HepG2 (cell line): ENCODE measurements at regions not wholly inside any gene's neighbourhood (a gene's known extent, or its start where the extent isn't known, plus 50 kb on each side); places are given as distances from the start of the nearest gene placed in this dataset.

Experiments used
- ATAC-seq: fragments of 200-7000 bp; cut with Tn5 transposase; 3 replicates; pipeline ENCODE4 v1.9.1; 2020; ENCODE audit warnings: mild to moderate bottlenecking, moderate library complexity
- BruUV-seq: library from RNA; stranded (reverse); fragments of 400-500 nt; replicated peaks from 2 replicates; lab custom pipeline; 2021; lab: Mats Ljungman, UMichigan
- CTCF ChIA-PET: fragments of 300-600 bp; formaldehyde crosslinking; extraction: SDS; loops from one replicate; lab custom pipeline; 2021; ENCODE audit warnings: low total read pairs, inconsistent platforms, low intra/inter-chr PET ratio; lab: Yijun Ruan, JAX
- POLR2A ChIA-PET: fragments of 350-600 bp; sonication (Branson Sonifier 250); formaldehyde crosslinking; loops from one replicate; lab custom pipeline; 2020; ENCODE audit warnings: antibody characterized with exemption, inconsistent platforms; lab: Yijun Ruan, JAX
- DNase-seq: peaks from one replicate; pipeline ENCODE4 v3.0.0-alpha.2; 2015; ENCODE audit warnings: low spot score
- FAIRE-seq: peaks from 3 replicates; lab custom pipeline; 2011; peaks lifted over from hg19 to GRCh38; lab: Jason Lieb, UNC
- H2AFZ ChIP-seq: one replicate; pipeline ENCODE4 v1.6.1; 2011; ENCODE audit warnings: low read length, inconsistent platforms
- H3K27ac ChIP-seq: fragments of 300-600 bp; 3 replicates; pipeline ENCODE4 v1.8.0; 2011; ENCODE audit warnings: mixed run types, mild to moderate bottlenecking, mixed read lengths, low read length, inconsistent platforms; ENCODE audit not compliant: insufficient read depth; ENCODE audit errors: extremely low read length
- H3K27me3 ChIP-seq, 2 experiments: fragments of 200-600 bp in 1 of 2; 2 replicates in 1 of 2; 3 replicates in 1 of 2; pipeline versions ENCODE4 v1.6.0 to v1.8.0; 2011; ENCODE audit warnings: low read length in 2 of 2, mild to moderate bottlenecking in 2 of 2, moderate library complexity in 2 of 2, inconsistent platforms in 1 of 2; ENCODE audit not compliant: insufficient read depth in 2 of 2, control insufficient read depth in 1 of 2
- H3K36me3 ChIP-seq, 2 experiments: fragments of 200-600 bp in 1 of 2; replicated peaks in 1 of 2; 2 replicates in 1 of 2; 3 replicates in 1 of 2; pipeline versions ENCODE4 v1.5.1 to v1.8.0; 2011; ENCODE audit warnings: low read length in 2 of 2, inconsistent platforms in 1 of 2; ENCODE audit not compliant: insufficient read depth in 2 of 2, control insufficient read depth in 1 of 2
- H3K4me1 ChIP-seq: 2 replicates; pipeline ENCODE4 v1.5.1; 2012; ENCODE audit warnings: low read length, inconsistent platforms; ENCODE audit not compliant: insufficient read depth
- H3K4me2 ChIP-seq: 2 replicates; pipeline ENCODE4 v1.6.0; 2011; ENCODE audit warnings: low read depth, low read length, inconsistent platforms
- H3K4me3 ChIP-seq, 3 experiments: fragments of 200-600 bp in 1 of 3; sonication (generic), shearing (Covaris generic) in 1 of 3; replicated peaks in 1 of 3; 2 replicates each; pipeline ENCODE4 v1.5.1; 2011 to 2016; ENCODE audit warnings: low read length in 3 of 3, inconsistent platforms in 2 of 3, low read depth in 2 of 3, mild to moderate bottlenecking in 2 of 3, control low read depth in 1 of 3, mixed read lengths in 1 of 3; ENCODE audit not compliant: insufficient read depth in 1 of 3
- H3K79me2 ChIP-seq: one replicate; pipeline ENCODE4 v1.6.1; 2011; ENCODE audit warnings: low read length, inconsistent platforms; ENCODE audit not compliant: insufficient read depth
- H3K9ac ChIP-seq: 2 replicates; pipeline ENCODE4 v1.6.0; 2011; ENCODE audit warnings: mild to moderate bottlenecking, low read depth, low read length, inconsistent platforms; ENCODE audit not compliant: insufficient read depth
- H3K9me3 ChIP-seq: 2 replicates; pipeline ENCODE4 v1.5.1; 2012; ENCODE audit warnings: mild to moderate bottlenecking, low read length
- H4K20me1 ChIP-seq: 2 replicates; pipeline ENCODE4 v1.6.0; 2011; ENCODE audit warnings: inconsistent platforms, mild to moderate bottlenecking, low read length, moderate library complexity; ENCODE audit not compliant: insufficient read depth
- AHDC1 ChIP-seq: sonication (generic); formaldehyde crosslinking; IDR thresholded peaks from 2 replicates; pipeline ENCODE4 v1.5.1; 2020; ENCODE audit warnings: mild to moderate bottlenecking, missing genetic modification reagents, borderline replicate concordance
- ATF4 ChIP-seq, 2 experiments: fragments of 450-650 bp in 1 of 2; sonication (generic) in 1 of 2; formaldehyde crosslinking; IDR thresholded peaks; 2 replicates each; pipeline versions ENCODE4 v1.5.0 to v1.8.0; 2020 to 2022; ENCODE audit warnings: mild to moderate bottlenecking in 1 of 2, missing genetic modification reagents in 1 of 2
- BATF2 ChIP-seq: sonication (generic); formaldehyde crosslinking; IDR thresholded peaks from 2 replicates; pipeline ENCODE4 v1.8.0; 2022; ENCODE audit warnings: mild to moderate bottlenecking, missing genetic modification reagents, moderate library complexity
- BRD4 ChIP-seq: sonication (generic); formaldehyde crosslinking; IDR thresholded peaks from 2 replicates; pipeline ENCODE4 v1.4.0; 2020; ENCODE audit warnings: missing genetic modification reagents
- ELK4 ChIP-seq: sonication (generic); formaldehyde crosslinking; IDR thresholded peaks from 2 replicates; pipeline ENCODE4 v1.9.0; 2021; ENCODE audit warnings: missing genetic modification reagents, borderline replicate concordance
- HNF4A ChIP-seq: sonication (generic); formaldehyde crosslinking; IDR thresholded peaks from 2 replicates; pipeline ENCODE4 v1.4.0; 2020; ENCODE audit warnings: missing genetic modification reagents
- KLF6 ChIP-seq: IDR thresholded peaks from 2 replicates; pipeline ENCODE4 v1.8.0; 2016; ENCODE audit warnings: missing biosample characterization, missing genetic modification reagents
- NFIB ChIP-seq: sonication (generic); formaldehyde crosslinking; IDR thresholded peaks from 2 replicates; pipeline ENCODE4 v1.9.0; 2021; ENCODE audit warnings: missing genetic modification reagents, mild to moderate bottlenecking, borderline replicate concordance
- PBX3 ChIP-seq: sonication (generic); formaldehyde crosslinking; IDR thresholded peaks from 2 replicates; pipeline ENCODE4 v1.8.1; 2023; ENCODE audit warnings: missing genetic modification reagents, inconsistent platforms, borderline replicate concordance
- RXRB ChIP-seq: IDR thresholded peaks from 2 replicates; pipeline ENCODE4 v1.6.1; 2016; ENCODE audit warnings: borderline replicate concordance, missing genetic modification reagents, missing compliant biosample characterization
- SP2 ChIP-seq: sonication (generic); formaldehyde crosslinking; IDR thresholded peaks from 2 replicates; pipeline ENCODE4 v1.5.1; 2020; ENCODE audit warnings: mild to moderate bottlenecking, missing genetic modification reagents
- ZFP90 ChIP-seq: sonication (generic); formaldehyde crosslinking; IDR thresholded peaks from 2 replicates; pipeline ENCODE4 v1.8.0; 2022; ENCODE audit warnings: missing genetic modification reagents, mild to moderate bottlenecking, inconsistent platforms, borderline replicate concordance
- ZNF230 ChIP-seq: sonication (generic); formaldehyde crosslinking; IDR thresholded peaks from 2 replicates; pipeline ENCODE4 v1.4.0; 2020; ENCODE audit warnings: mild to moderate bottlenecking, missing genetic modification reagents
- ZNF589 ChIP-seq: sonication (generic); formaldehyde crosslinking; conservative IDR thresholded peaks from 2 replicates; pipeline ENCODE4 v1.8.0; 2022; ENCODE audit warnings: mild to moderate bottlenecking, moderate library complexity, missing genetic modification reagents
- ZSCAN29 ChIP-seq: sonication (generic); formaldehyde crosslinking; conservative IDR thresholded peaks from 2 replicates; pipeline ENCODE4 v1.4.0; 2020; ENCODE audit warnings: mild to moderate bottlenecking, missing genetic modification reagents
- WGBS: methylation state at CpG from one replicate; pipeline ENCODE4 v1.1.6; 2017; ENCODE audit warnings: low lambda C conversion rate; 5-methylcytosine and 5-hydroxymethylcytosine counted together
- in situ Hi-C: cut with HindIII; loops from 2 replicates; pipeline ENCODE4 v1.10.0; 2017; ENCODE audit warnings: low pct_unique_long_range_greater_than_20kb; ENCODE audit not compliant: extremely low pct_ligation_motif_present
- intact Hi-C: fragments of 100-400 bp; cut with micrococcal nuclease; formaldehyde crosslinking; loops from one replicate; pipeline ENCODE4 v1.10.0; 2022; ENCODE audit not compliant: unreplicated experiment

- Histone ChIP-seq H3K4me1 (no peaks in the 10 kb centered on the region), H3K4me3 (no peak overlapping the region), H3K79me2 (no peaks in the 10 kb centered on the region), H3K27ac (no peak overlapping the region), H3K36me3 (no peaks in the 10 kb centered on the region), H4K20me1 (no peaks in the 10 kb centered on the region), H3K27me3 (peaks cover 0 to 18% of the 10 kb centered on the region in 2 experiments; a peak in 2 of 5 replicates), H2AFZ (no peak overlapping the region), H3K9ac (no peak overlapping the region), H3K9me3 (no peaks in the 10 kb centered on the region), H3K4me2 (no peak overlapping the region)
- FAIRE-seq: no peak
- ChIA-PET POLR2A (no interaction called here), CTCF (no interaction called here)
- BruUV-seq: no TSS peak
- intact Hi-C loops: no loop called here
- 21% methylated on average over 8 of the region's 8 CpGs for WGBS
- in situ Hi-C loops: no loop called here
- no peak for ATAC-seq
- DNase-seq: no peak
- TF ChIP-seq BATF2 (no peak), ZNF589 (CRISPR knock-in tag) (no peak), RXRB (CRISPR knock-in tag) (no peak), KLF6 (CRISPR knock-in tag) (no peak), SP2 (CRISPR knock-in tag) (no peak), PBX3 (no peak), BRD4 (CRISPR knock-in tag) (no peak), NFIB (CRISPR knock-in tag) (no peak), ZNF230 (CRISPR knock-in tag) (no peak), HNF4A (CRISPR knock-in tag) (no peak), ZFP90 (CRISPR knock-in tag) (no peak), AHDC1 (no peak), ATF4 (CRISPR knock-in tag; IDR thresholded peaks at IDR 0.05) (no peak), ELK4 (no peak), ZSCAN29 (CRISPR knock-in tag) (no peak)
These were observed 304.5 kb downstream of the CWC27 start for GRCh38 chr5:65073250-65073661.
